Epithelial cell of esophagus (primary cell): ENCODE measurements at regions not wholly inside any gene's neighbourhood (a gene's known extent, or its start where the extent isn't known, plus 50 kb on each side); places are given as distances from the start of the nearest gene placed in this dataset.

ENCODE experiments used
- DNase-seq: peaks from one replicate; pipeline ENCODE4 v3.0.0; 2010; ENCODE audit warnings: low read depth
- H3K4me3 ChIP-seq: 2 replicates; pipeline ENCODE4 v1.5.1; 2011; ENCODE audit warnings: mild to moderate bottlenecking, low read length, control low read depth
- CTCF ChIP-seq: IDR thresholded peaks from 2 replicates; pipeline ENCODE4 v1.5.1; 2011; ENCODE audit warnings: low read depth, mild to moderate bottlenecking, low read length, control low read depth, inconsistent platforms; ENCODE audit not compliant: insufficient read depth; ENCODE audit errors: missing control alignments

GRCh38 chr11:92295175-92296137 is 70.8 kb downstream of the FAT3 start:
- H3K4me3 ChIP-seq: no peak overlapping the region
- TF ChIP-seq CTCF: no peak
- peak; percentile 49 for DNase-seq

GRCh38 chr11:92296138-92296515 is 71.5 kb downstream of the FAT3 start:
- no peak for TF ChIP-seq CTCF
- no peak overlapping the region for H3K4me3 ChIP-seq
- peak; percentile 65 for DNase-seq

- DNase-seq: no peak
- H3K4me3 ChIP-seq: no peak overlapping the region
- no peak for TF ChIP-seq CTCF
Observed at GRCh38 chr11:92297567-92298553, 73.2 kb downstream of the FAT3 start.

GRCh38 chr11:92300876-92301275 is 76.3 kb downstream of the FAT3 start:
- no peak for TF ChIP-seq CTCF
- no peak for DNase-seq
- no peak overlapping the region for H3K4me3 ChIP-seq

GRCh38 chr11:92302770-92303169 is 78.2 kb downstream of the FAT3 start:
- peak; percentile 37 for DNase-seq
- H3K4me3 ChIP-seq: no peak overlapping the region
- no peak for TF ChIP-seq CTCF

GRCh38 chr11:92304271-92304670 is 79.7 kb downstream of the FAT3 start:
- H3K4me3 ChIP-seq: no peak overlapping the region
- DNase-seq: no peak
- no peak for TF ChIP-seq CTCF
